Liver (tissue), 8 donors: ENCODE measurements at regions not wholly inside any gene's neighbourhood (a gene's known extent, or its start where the extent isn't known, plus 50 kb on each side); places are given as distances from the start of the nearest gene placed in this dataset.

Experiments used
- DNase-seq: peaks from one replicate; pipeline ENCODE4 v3.0.0-alpha.2; 2017; ENCODE audit warnings: low spot score
- H3K27ac ChIP-seq, 2 donors: one replicate each; pipeline ENCODE4 v1.7.0; 2013; ENCODE audit warnings: inconsistent platforms in 2 of 2, low read length in 2 of 2, control low read depth in 1 of 2, low read depth in 1 of 2, mild to moderate bottlenecking in 1 of 2
- H3K27me3 ChIP-seq, 4 donors: one replicate each; pipeline versions ENCODE4 v1.6.1 to v1.7.0; 2013; ENCODE audit warnings: low read length in 3 of 4, inconsistent platforms in 1 of 4, mild to moderate bottlenecking in 1 of 4, moderate library complexity in 1 of 4; ENCODE audit not compliant: control insufficient read depth in 4 of 4, insufficient read depth in 4 of 4
- H3K36me3 ChIP-seq, 4 donors: one replicate each; pipeline versions ENCODE4 v1.6.1 to v1.7.0; 2013; ENCODE audit warnings: low read length in 3 of 4, mild to moderate bottlenecking in 3 of 4, low read depth in 1 of 4, moderate library complexity in 1 of 4; ENCODE audit not compliant: control insufficient read depth in 4 of 4, insufficient read depth in 3 of 4
- H3K4me1 ChIP-seq, 4 donors: one replicate each; pipeline versions ENCODE4 v1.6.1 to v1.7.0; 2013; ENCODE audit warnings: low read length in 3 of 4, mild to moderate bottlenecking in 3 of 4, moderate library complexity in 1 of 4; ENCODE audit not compliant: control insufficient read depth in 4 of 4, insufficient read depth in 4 of 4
- H3K4me3 ChIP-seq, 3 donors: one replicate each; pipeline versions ENCODE4 v1.6.1 to v1.7.0; 2013; ENCODE audit warnings: low read length in 3 of 3, control low read depth in 1 of 3, low read depth in 1 of 3, mild to moderate bottlenecking in 1 of 3
- H3K9ac ChIP-seq, 2 donors: one replicate each; pipeline ENCODE4 v1.7.0; 2013; ENCODE audit warnings: low read length in 2 of 2, mild to moderate bottlenecking in 2 of 2, moderate library complexity in 2 of 2, control low read depth in 1 of 2, low read depth in 1 of 2
- H3K9me3 ChIP-seq, 4 donors: one replicate each; pipeline versions ENCODE4 v1.6.1 to v1.7.0; 2013; ENCODE audit warnings: low read length in 3 of 4; ENCODE audit not compliant: control insufficient read depth in 4 of 4
- ATF3 ChIP-seq: IDR thresholded peaks from 2 replicates; pipeline ENCODE4 v1.6.1; 2016; ENCODE audit warnings: antibody characterized with exemption
- CTCF ChIP-seq: fragments of 150-350 bp; IDR thresholded peaks from 2 replicates; pipeline ENCODE4 v1.5.1; 2017; ENCODE audit warnings: improper control_type of control experiment, low read depth, low read length; ENCODE audit not compliant: missing input control
- EGR1 ChIP-seq, 2 donors: IDR thresholded peaks; 2 replicates each; pipeline ENCODE4 v1.6.1; 2016 to 2018; ENCODE audit warnings: antibody characterized with exemption in 2 of 2, low read depth in 2 of 2
- FOXA1 ChIP-seq: IDR thresholded peaks from 2 replicates; pipeline ENCODE4 v1.6.1; 2016; ENCODE audit warnings: antibody characterized with exemption
- FOXA2 ChIP-seq: IDR thresholded peaks from 2 replicates; pipeline ENCODE4 v1.6.1; 2016; ENCODE audit warnings: antibody characterized with exemption
- GABPA ChIP-seq, 2 donors: IDR thresholded peaks in 1 of 2; conservative IDR thresholded peaks in 1 of 2; 2 replicates each; pipeline ENCODE4 v1.6.1; 2016; ENCODE audit warnings: antibody characterized with exemption in 2 of 2, mild to moderate bottlenecking in 1 of 2, moderate library complexity in 1 of 2
- HNF4A ChIP-seq, 2 donors: conservative IDR thresholded peaks; 2 replicates each; pipeline ENCODE4 v1.6.1; 2016; ENCODE audit warnings: antibody characterized with exemption in 2 of 2, mild to moderate bottlenecking in 2 of 2
- HNF4G ChIP-seq: IDR thresholded peaks from 2 replicates; pipeline ENCODE4 v1.6.1; 2016; ENCODE audit warnings: antibody characterized with exemption
- JUND ChIP-seq, 2 donors: IDR thresholded peaks; 2 replicates each; pipeline ENCODE4 v1.6.1; 2016; ENCODE audit warnings: antibody characterized with exemption in 2 of 2
- NR2F2 ChIP-seq: IDR thresholded peaks from 2 replicates; pipeline ENCODE4 v1.6.1; 2016; ENCODE audit warnings: antibody characterized with exemption
- RAD21 ChIP-seq, 2 donors: IDR thresholded peaks; 2 replicates each; pipeline ENCODE4 v1.6.1; 2016; ENCODE audit warnings: antibody characterized with exemption in 2 of 2, mild to moderate bottlenecking in 2 of 2
- REST ChIP-seq: IDR thresholded peaks from 2 replicates; pipeline ENCODE4 v1.6.1; 2016; ENCODE audit warnings: antibody characterized with exemption, mild to moderate bottlenecking
- RXRA ChIP-seq, 2 donors: IDR thresholded peaks; 2 replicates each; pipeline ENCODE4 v1.6.1; 2017 to 2018; ENCODE audit warnings: antibody characterized with exemption in 2 of 2, mild to moderate bottlenecking in 1 of 2
- SP1 ChIP-seq: IDR thresholded peaks from 2 replicates; pipeline ENCODE4 v1.6.1; 2018; ENCODE audit warnings: antibody characterized with exemption, mild to moderate bottlenecking
- TAF1 ChIP-seq: conservative IDR thresholded peaks from 2 replicates; pipeline ENCODE4 v1.6.1; 2016; ENCODE audit warnings: antibody characterized with exemption, mild to moderate bottlenecking
- YY1 ChIP-seq: IDR thresholded peaks from 2 replicates; pipeline ENCODE4 v1.6.1; 2016; ENCODE audit warnings: antibody characterized with exemption, mild to moderate bottlenecking
- ZBTB33 ChIP-seq: IDR thresholded peaks from 2 replicates; pipeline ENCODE4 v1.6.1; 2016; ENCODE audit warnings: antibody characterized with exemption
- WGBS: extraction: QIAGEN DNeasy Blood & Tissue Kit; methylation state at CpG from one replicate; pipeline ENCODE4 v1.1.7; 2013; 5-methylcytosine and 5-hydroxymethylcytosine counted together
- TF ChIP-seq, protein P1 (sequence below): IDR thresholded peaks from 2 replicates; pipeline ENCODE4 v1.6.1; 2016; ENCODE audit warnings: antibody characterized with exemption
- donor health status: healthy.
- donor health status: healthy.
- donor health status: healthy.
- donor health status: healthy.
- donor health status: healthy.

DNA sequence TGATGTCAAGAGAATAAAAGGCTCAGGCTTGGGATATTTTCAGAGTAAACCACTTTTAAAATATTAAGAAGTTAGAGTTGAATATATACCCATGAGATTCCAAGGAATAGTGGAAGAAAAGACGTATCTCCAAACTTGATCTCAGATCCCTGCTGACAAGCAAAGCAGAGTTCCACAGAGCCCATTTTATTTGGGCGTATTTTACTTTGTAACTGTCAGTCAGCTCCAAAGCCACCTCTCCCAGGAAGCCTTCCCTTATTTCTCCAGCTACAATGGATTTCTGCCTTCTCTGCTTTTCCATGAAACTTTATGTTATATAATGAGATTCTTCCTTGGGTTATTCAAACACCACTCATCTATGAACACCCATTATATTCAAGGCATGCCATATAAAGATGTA, 295.7 kb downstream of the FZD1 start:
- no peaks in the 10 kb centered on the region for H3K4me1 ChIP-seq
- no peak overlapping the region for H3K9ac ChIP-seq
- no peak overlapping the region for H3K27ac ChIP-seq
- no peaks in the 10 kb centered on the region for H3K36me3 ChIP-seq
- no peak overlapping the region for H3K4me3 ChIP-seq
- no peak for DNase-seq
- H3K27me3 ChIP-seq: no peaks in the 10 kb centered on the region
- WGBS: 95% methylated on average over 2 of the region's 2 CpGs
- TF ChIP-seq FOXA2: no peak
- no peak for TF ChIP-seq REST
- TF ChIP-seq NR2F2: no peak
- TF ChIP-seq YY1: no peak
- no peak for TF ChIP-seq HNF4A (conservative IDR thresholded peaks at IDR 0.05)
- no peak for TF ChIP-seq FOXA1
- no peak for TF ChIP-seq ATF3
- TF ChIP-seq GABPA (IDR thresholded peaks at IDR 0.05 in 1 of 2, conservative IDR thresholded peaks at IDR 0.05 in 1 of 2): no peak
- TF ChIP-seq, protein P1, sequence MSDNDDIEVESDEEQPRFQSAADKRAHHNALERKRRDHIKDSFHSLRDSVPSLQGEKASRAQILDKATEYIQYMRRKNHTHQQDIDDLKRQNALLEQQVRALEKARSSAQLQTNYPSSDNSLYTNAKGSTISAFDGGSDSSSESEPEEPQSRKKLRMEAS: no peak
- TF ChIP-seq TAF1: no peak
- no peak for TF ChIP-seq ZBTB33
- TF ChIP-seq RXRA (IDR thresholded peaks at IDR 0.05): no peak
- no peak for TF ChIP-seq EGR1 (IDR thresholded peaks at IDR 0.05; ENCODE audit: low read depth in 2 of 2)
- TF ChIP-seq HNF4G: no peak
- TF ChIP-seq CTCF: no peak
- TF ChIP-seq SP1: no peak
- no peak for TF ChIP-seq RAD21 (IDR thresholded peaks at IDR 0.05)
- no peak for TF ChIP-seq JUND (IDR thresholded peaks at IDR 0.05)
- no peaks in the 10 kb centered on the region for H3K9me3 ChIP-seq
